CD4-positive, alpha-beta memory T cell (primary cell): ENCODE measurements at regions not wholly inside any gene's neighbourhood (a gene's known extent, or its start where the extent isn't known, plus 50 kb on each side); places are given as distances from the start of the nearest gene placed in this dataset.

Experiments used
- CTCF ChIA-PET: fragments of 350-600 bp; sonication (Branson Sonifier 250); formaldehyde crosslinking; loops from one replicate; lab custom pipeline; 2021; ENCODE audit warnings: inconsistent platforms; ENCODE audit not compliant: partially characterized antibody; lab: Charles Lee
- POLR2A ChIA-PET: fragments of 350-600 bp; sonication (Branson Sonifier 250); formaldehyde crosslinking; loops from one replicate; lab custom pipeline; 2021; ENCODE audit not compliant: partially characterized antibody; lab: Charles Lee
- DNase-seq, 5 donors: peaks; one replicate each; pipeline versions ENCODE4 v3.0.0 to v3.0.0-alpha.2; 2020 to 2022; ENCODE audit warnings: mixed read lengths in 1 of 5
- H3K27ac ChIP-seq: one replicate; pipeline ENCODE4 v1.7.0; 2013; ENCODE audit warnings: low read depth, low read length
- H3K27me3 ChIP-seq: 2 replicates; pipeline ENCODE4 v1.7.0; 2013; ENCODE audit warnings: mild to moderate bottlenecking, low read length, moderate library complexity; ENCODE audit not compliant: insufficient read depth
- H3K36me3 ChIP-seq: 2 replicates; pipeline ENCODE4 v1.7.0; 2013; ENCODE audit warnings: mild to moderate bottlenecking, low read length, moderate library complexity; ENCODE audit not compliant: insufficient read depth
- H3K4me1 ChIP-seq: 2 replicates; pipeline ENCODE4 v1.7.0; 2013; ENCODE audit warnings: mild to moderate bottlenecking, low read length, moderate library complexity; ENCODE audit not compliant: insufficient read depth
- H3K4me3 ChIP-seq, 2 donors: one replicate each; pipeline ENCODE4 v1.7.0; 2013; ENCODE audit warnings: low read length in 2 of 2, mild to moderate bottlenecking in 1 of 2
- H3K9me3 ChIP-seq, 2 donors: one replicate each; pipeline ENCODE4 v1.7.0; 2013; ENCODE audit warnings: low read length in 2 of 2, control low read depth in 1 of 2; ENCODE audit not compliant: control insufficient read depth in 1 of 2
- H3K27ac Mint-ChIP-seq, 7 donors: one replicate each; pipeline ENCODE4 v1.8.0; 2020 to 2021; ENCODE audit warnings: mixed read lengths in 7 of 7, mild to moderate bottlenecking in 6 of 7, inconsistent platforms in 3 of 7, moderate library complexity in 3 of 7
- H3K27me3 Mint-ChIP-seq, 2 donors: one replicate each; pipeline ENCODE4 v1.8.0; 2020 to 2021; ENCODE audit warnings: mixed read lengths in 2 of 2
- H3K36me3 Mint-ChIP-seq, 2 donors: one replicate each; pipeline ENCODE4 v1.8.0; 2020 to 2021; ENCODE audit warnings: mixed read lengths in 2 of 2, inconsistent platforms in 1 of 2, mild to moderate bottlenecking in 1 of 2
- H3K4me1 Mint-ChIP-seq, 4 donors: one replicate each; pipeline ENCODE4 v1.8.0; 2020 to 2021; ENCODE audit warnings: mixed read lengths in 4 of 4, mild to moderate bottlenecking in 1 of 4
- H3K4me3 Mint-ChIP-seq, 8 donors: one replicate each; pipeline ENCODE4 v1.8.0; 2020 to 2021; ENCODE audit warnings: mixed read lengths in 8 of 8, mild to moderate bottlenecking in 7 of 8, moderate library complexity in 6 of 8, inconsistent platforms in 3 of 8
- H3K9me3 Mint-ChIP-seq, 8 donors: one replicate each; pipeline ENCODE4 v1.8.0; 2020 to 2021; ENCODE audit warnings: mixed read lengths in 8 of 8, mild to moderate bottlenecking in 5 of 8, inconsistent platforms in 3 of 8, moderate library complexity in 1 of 8
- intact Hi-C: fragments of 100-400 bp; cut with micrococcal nuclease; formaldehyde crosslinking; loops from one replicate; pipeline ENCODE4 v1.15.1; 2023

- Mint-ChIP-seq H3K4me3 (no peak overlapping the region), H3K27ac (peak overlapping the region in 2 of 7 donors; percentile 57 to 83), H3K9me3 (no peaks in the 10 kb centered on the region), H3K27me3 (no peaks in the 10 kb centered on the region), H3K4me1 (peaks cover 25 to 36% (median 32%) of the 10 kb centered on the region in 4 donors), H3K36me3 (peaks cover 9 to 17% of the 10 kb centered on the region in 2 donors)
- CTCF ChIA-PET, result no interaction called here
- intact Hi-C loops, result no loop called here
- H3K4me1 ChIP-seq, result peaks cover 34% of the 10 kb centered on the region
- POLR2A ChIA-PET, result interaction anchor here (0.6 to 1.2 kb wide), 3 partner anchors 10 to 19 kb away, joined by 3 to 5 read pairs (median 3); no protein-coding TSS in a partner anchor
- no peaks in the 10 kb centered on the region for H3K36me3 ChIP-seq
- H3K9me3 ChIP-seq, result no peaks in the 10 kb centered on the region
- no peak overlapping the region for H3K27ac ChIP-seq
- no peaks in the 10 kb centered on the region for H3K27me3 ChIP-seq
- DNase-seq, result no peak
- no peak overlapping the region for H3K4me3 ChIP-seq
Observed at GRCh38 chr5:160488394-160489325, 67.0 kb downstream of the PTTG1 start.

GRCh38 chr5:160491438-160491837 lies 69.8 kb downstream of the PTTG1 start:
- Histone ChIP-seq H3K27ac (no peak overlapping the region), H3K36me3 (no peaks in the 10 kb centered on the region), H3K4me3 (no peak overlapping the region), H3K4me1 (peaks cover 10% of the 10 kb centered on the region), H3K9me3 (no peaks in the 10 kb centered on the region), H3K27me3 (no peaks in the 10 kb centered on the region)
- CTCF ChIA-PET, result interaction anchor here (2.4 kb wide), 1 partner anchor 18 kb away, joined by 7 read pairs; no protein-coding TSS in a partner anchor
- H3K9me3 Mint-ChIP-seq, result no peaks in the 10 kb centered on the region
- no peak for DNase-seq
- peaks cover 9 to 12% (median 11%) of the 10 kb centered on the region in 4 donors for H3K4me1 Mint-ChIP-seq
- POLR2A ChIA-PET, result no interaction called here
- peak overlapping the region in 1 of 7 donors; percentile 12 for H3K27ac Mint-ChIP-seq
- intact Hi-C loops, result no loop called here
- H3K27me3 Mint-ChIP-seq, result no peaks in the 10 kb centered on the region
- H3K36me3 Mint-ChIP-seq, result peaks cover 4 to 10% of the 10 kb centered on the region in 2 donors
- H3K4me3 Mint-ChIP-seq, result no peak overlapping the region

- Histone ChIP-seq H3K27ac (no peak overlapping the region), H3K27me3 (no peaks in the 10 kb centered on the region), H3K4me3 (no peak overlapping the region), H3K4me1 (no peaks in the 10 kb centered on the region), H3K9me3 (no peaks in the 10 kb centered on the region), H3K36me3 (no peaks in the 10 kb centered on the region)
- Mint-ChIP-seq H3K27ac (peak overlapping the region in 1 of 7 donors; percentile 26), H3K27me3 (no peaks in the 10 kb centered on the region), H3K9me3 (no peaks in the 10 kb centered on the region), H3K4me3 (no peak overlapping the region), H3K36me3 (peaks cover 0 to 2% of the 10 kb centered on the region in 2 donors), H3K4me1 (peaks cover 0 to 4% (median under 1%) of the 10 kb centered on the region in 4 donors)
- POLR2A ChIA-PET, result no interaction called here
- CTCF ChIA-PET, result interaction anchor here (2.4 kb wide), 1 partner anchor 17 kb away, joined by 7 read pairs; no protein-coding TSS in a partner anchor
- no peak for DNase-seq
- intact Hi-C loops, result no loop called here
Observed at GRCh38 chr5:160492565-160492964, 70.9 kb downstream of the PTTG1 start.

GRCh38 chr5:160493806-160494338 lies 72.2 kb downstream of the PTTG1 start:
- Mint-ChIP-seq H3K4me3 (no peak overlapping the region), H3K27ac (no peak overlapping the region), H3K9me3 (no peaks in the 10 kb centered on the region), H3K4me1 (peaks cover 0 to 4% (median 0%) of the 10 kb centered on the region in 4 donors), H3K27me3 (no peaks in the 10 kb centered on the region), H3K36me3 (no peaks in the 10 kb centered on the region)
- H3K4me1 ChIP-seq, result no peaks in the 10 kb centered on the region
- no peaks in the 10 kb centered on the region for H3K9me3 ChIP-seq
- intact Hi-C loops, result no loop called here
- no peak overlapping the region for H3K4me3 ChIP-seq
- no peak overlapping the region for H3K27ac ChIP-seq
- ChIA-PET CTCF (interaction anchor here (1.8 to 2.4 kb wide), 2 partner anchors 13 to 55 kb away, joined by 7 to 9 read pairs; no protein-coding TSS in a partner anchor), POLR2A (interaction anchor here (1.3 kb wide), 1 partner anchor 13 kb away, joined by 3 read pairs; no protein-coding TSS in a partner anchor)
- H3K36me3 ChIP-seq, result no peaks in the 10 kb centered on the region
- no peaks in the 10 kb centered on the region for H3K27me3 ChIP-seq
- DNase-seq, result no peak

GRCh38 chr5:160494451-160494850 lies 72.8 kb downstream of the PTTG1 start:
- H3K36me3 Mint-ChIP-seq, result no peaks in the 10 kb centered on the region
- ChIA-PET CTCF (interaction anchor here (1.8 to 2.4 kb wide), 2 partner anchors 13 to 56 kb away, joined by 7 to 9 read pairs; no protein-coding TSS in a partner anchor), POLR2A (interaction anchor here (1.3 kb wide), 1 partner anchor 13 kb away, joined by 3 read pairs; no protein-coding TSS in a partner anchor)
- DNase-seq, result no peak
- H3K27ac ChIP-seq, result no peak overlapping the region
- no peaks in the 10 kb centered on the region for H3K9me3 ChIP-seq
- no peaks in the 10 kb centered on the region for H3K27me3 ChIP-seq
- no peaks in the 10 kb centered on the region for H3K9me3 Mint-ChIP-seq
- no peaks in the 10 kb centered on the region for H3K36me3 ChIP-seq
- H3K4me3 Mint-ChIP-seq, result no peak overlapping the region
- no peaks in the 10 kb centered on the region for H3K4me1 ChIP-seq
- H3K27ac Mint-ChIP-seq, result no peak overlapping the region
- H3K4me1 Mint-ChIP-seq, result peaks cover 0 to 4% (median 0%) of the 10 kb centered on the region in 4 donors
- no peak overlapping the region for H3K4me3 ChIP-seq
- intact Hi-C loops, result no loop called here
- H3K27me3 Mint-ChIP-seq, result no peaks in the 10 kb centered on the region

DNA sequence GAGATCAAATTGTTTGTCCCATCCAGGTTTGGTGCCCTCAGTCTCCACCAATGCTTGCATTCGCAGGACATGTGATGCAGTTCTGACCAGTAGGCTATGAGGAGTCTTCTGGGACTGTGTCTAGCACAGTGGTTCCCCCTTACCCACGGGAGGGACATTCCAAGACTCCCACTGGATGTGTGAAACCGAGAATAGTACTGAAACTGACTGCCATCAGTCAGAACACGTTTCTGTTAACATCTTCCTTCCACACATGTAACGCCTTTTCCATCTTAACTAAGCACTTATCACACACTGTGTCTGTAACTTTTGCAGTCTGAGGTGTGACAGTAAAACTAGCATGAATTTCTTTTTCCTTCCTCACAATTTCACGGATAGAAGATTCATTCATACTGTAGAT lies 74.7 kb downstream of the PTTG1 start:
- no peak overlapping the region for H3K4me3 ChIP-seq
- H3K4me1 ChIP-seq, result no peaks in the 10 kb centered on the region
- Mint-ChIP-seq H3K4me1 (peaks cover 0 to 1% (median 0%) of the 10 kb centered on the region in 4 donors), H3K36me3 (no peaks in the 10 kb centered on the region), H3K27me3 (no peaks in the 10 kb centered on the region), H3K4me3 (no peak overlapping the region), H3K27ac (no peak overlapping the region), H3K9me3 (no peaks in the 10 kb centered on the region)
- no peaks in the 10 kb centered on the region for H3K27me3 ChIP-seq
- intact Hi-C loops, result no loop called here
- H3K27ac ChIP-seq, result no peak overlapping the region
- no peaks in the 10 kb centered on the region for H3K9me3 ChIP-seq
- no peaks in the 10 kb centered on the region for H3K36me3 ChIP-seq
- DNase-seq, result no peak
- ChIA-PET CTCF (no interaction called here), POLR2A (no interaction called here)

- no peaks in the 10 kb centered on the region for H3K36me3 Mint-ChIP-seq
- H3K36me3 ChIP-seq, result no peaks in the 10 kb centered on the region
- no peaks in the 10 kb centered on the region for H3K27me3 ChIP-seq
- no peaks in the 10 kb centered on the region for H3K9me3 Mint-ChIP-seq
- no peak overlapping the region for H3K4me3 Mint-ChIP-seq
- no peaks in the 10 kb centered on the region for H3K27me3 Mint-ChIP-seq
- ChIA-PET POLR2A (interaction anchor here (1.2 kb wide), 1 partner anchor 9 kb away, joined by 3 read pairs; no protein-coding TSS in a partner anchor), CTCF (no interaction called here)
- H3K4me3 ChIP-seq, result no peak overlapping the region
- no peak overlapping the region for H3K27ac ChIP-seq
- intact Hi-C loops, result no loop called here
- no peaks in the 10 kb centered on the region for H3K4me1 ChIP-seq
- H3K9me3 ChIP-seq, result no peaks in the 10 kb centered on the region
- H3K4me1 Mint-ChIP-seq, result peaks cover 0 to 1% (median 0%) of the 10 kb centered on the region in 4 donors
- no peak for DNase-seq
- no peak overlapping the region for H3K27ac Mint-ChIP-seq
Observed at GRCh38 chr5:160496784-160497183, 75.1 kb downstream of the PTTG1 start.
